IPS-NIHi7 (cell line): ENCODE measurements at regions not wholly inside any gene's neighbourhood (a gene's known extent, or its start where the extent isn't known, plus 50 kb on each side); places are given as distances from the start of the nearest gene placed in this dataset.
"Not testable (repeated sequence)": the region's sequence is repeated elsewhere in the genome, so short reads cannot be mapped to it uniquely, and the experiment has no call there.

ENCODE experiments used
- DNase-seq: peaks from one replicate; pipeline ENCODE4 v3.0.0; 2012; ENCODE audit warnings: mixed read lengths; ENCODE audit errors: extremely low spot score

- DNase-seq, result no peak
Observed at GRCh38 chr9:30103647-30104394, 2280.6 kb upstream of the ACO1 start.

- not testable (repeated sequence) for DNase-seq
Observed at GRCh38 chr9:30107134-30107533, 2277.3 kb upstream of the ACO1 start.

GRCh38 chr9:30116673-30117217 is 2267.7 kb upstream of the ACO1 start:
- peak; percentile 9 for DNase-seq

GRCh38 chr9:30120666-30121065 is 2263.8 kb upstream of the ACO1 start:
- peak; percentile 7 for DNase-seq

GRCh38 chr9:30121611-30122010 is 2262.8 kb upstream of the ACO1 start:
- no peak for DNase-seq

- no peak for DNase-seq
Observed at GRCh38 chr9:30125881-30126280, 2258.6 kb upstream of the ACO1 start.

GRCh38 chr9:30127371-30127770 is 2257.1 kb upstream of the ACO1 start:
- no peak for DNase-seq

- no peak for DNase-seq
Observed at GRCh38 chr9:30140407-30140806, 2244.0 kb upstream of the ACO1 start.

- DNase-seq, result no peak
Observed at GRCh38 chr9:30160570-30160969, 2223.9 kb upstream of the ACO1 start.

- no peak for DNase-seq
Observed at GRCh38 chr9:30172206-30172605, 2212.2 kb upstream of the ACO1 start.

- no peak for DNase-seq
Observed at GRCh38 chr9:30178610-30179009, 2205.8 kb upstream of the ACO1 start.

- DNase-seq, result no peak
Observed at GRCh38 chr9:30193421-30193820, 2191.0 kb upstream of the ACO1 start.

- DNase-seq, result no peak
Observed at GRCh38 chr9:30196941-30197340, 2187.5 kb upstream of the ACO1 start.

GRCh38 chr9:30197453-30197852 is 2187.0 kb upstream of the ACO1 start:
- DNase-seq, result no peak

- DNase-seq, result no peak
Observed at GRCh38 chr9:30197954-30198353, 2186.5 kb upstream of the ACO1 start.

- DNase-seq, result peak; percentile 7
Observed at GRCh38 chr9:30198463-30199309, 2185.8 kb upstream of the ACO1 start.

GRCh38 chr9:30201024-30201423 is 2183.4 kb upstream of the ACO1 start:
- DNase-seq, result no peak

- no peak for DNase-seq
Observed at GRCh38 chr9:30235068-30235467, 2149.4 kb upstream of the ACO1 start.

GRCh38 chr9:30235564-30235963 is 2148.9 kb upstream of the ACO1 start:
- no peak for DNase-seq

GRCh38 chr9:30239878-30240277 is 2144.6 kb upstream of the ACO1 start:
- DNase-seq, result no peak

- DNase-seq, result no peak
Observed at GRCh38 chr9:30243467-30243866, 2141.0 kb upstream of the ACO1 start.

GRCh38 chr9:30244877-30245276 is 2139.6 kb upstream of the ACO1 start:
- DNase-seq, result no peak

- no peak for DNase-seq
Observed at GRCh38 chr9:30250872-30251271, 2133.6 kb upstream of the ACO1 start.
